ENCODE measurements at regions not wholly inside any gene's neighbourhood (a gene's known extent, or its start where the extent isn't known, plus 50 kb on each side); places are given as distances from the start of the nearest gene placed in this dataset.
"Not testable (repeated sequence)": the region's sequence is repeated elsewhere in the genome, so short reads cannot be mapped to it uniquely, and the experiment has no call there.

- TF ChIP-seq POLR2A, CTCF, POLR2AphosphoS5 (IDR thresholded peaks at IDR 0.05): not testable (repeated sequence)
Observed at GRCh38 chr9:42325142-42325541, 141.7 kb downstream of the SPATA31A6 start.

Measured in sigmoid colon (tissue), 4 donors.